ENCODE measurements at regions not wholly inside any gene's neighbourhood (a gene's known extent, or its start where the extent isn't known, plus 50 kb on each side); places are given as distances from the start of the nearest gene placed in this dataset.

- no peaks in the 10 kb centered on the region for H3K27me3 Mint-ChIP-seq (ENCODE audit: unreplicated experiment)
- no peak overlapping the region for H3K27ac Mint-ChIP-seq (ENCODE audit: unreplicated experiment)
- H3K36me3 Mint-ChIP-seq (ENCODE audit: unreplicated experiment), result no peaks in the 10 kb centered on the region
- DNase-seq (ENCODE audit: extremely low spot score, unreplicated experiment), result no peak
- H3K4me1 Mint-ChIP-seq (ENCODE audit: unreplicated experiment), result no peaks in the 10 kb centered on the region
- H3K9me3 Mint-ChIP-seq (ENCODE audit: unreplicated experiment), result no peaks in the 10 kb centered on the region
- H3K4me3 Mint-ChIP-seq (ENCODE audit: unreplicated experiment), result no peak overlapping the region
- TF ChIP-seq CTCF (IDR thresholded peaks at IDR 0.05), result no peak
These were observed 75.1 kb downstream of the LINGO1 start for GRCh38 chr15:77557564-77557963.

GRCh38 chr15:77557144-77557543 lies 75.6 kb downstream of the LINGO1 start:
- DNase-seq (ENCODE audit: extremely low spot score, unreplicated experiment), result no peak
- Mint-ChIP-seq H3K4me3 (ENCODE audit: unreplicated experiment) (no peak overlapping the region), H3K4me1 (ENCODE audit: unreplicated experiment) (no peaks in the 10 kb centered on the region), H3K27me3 (ENCODE audit: unreplicated experiment) (no peaks in the 10 kb centered on the region), H3K9me3 (ENCODE audit: unreplicated experiment) (no peaks in the 10 kb centered on the region), H3K27ac (ENCODE audit: unreplicated experiment) (no peak overlapping the region), H3K36me3 (ENCODE audit: unreplicated experiment) (no peaks in the 10 kb centered on the region)
- TF ChIP-seq CTCF (IDR thresholded peaks at IDR 0.05), result no peak

GRCh38 chr15:77556622-77557021 lies 76.1 kb downstream of the LINGO1 start:
- Mint-ChIP-seq H3K4me3 (ENCODE audit: unreplicated experiment) (no peak overlapping the region), H3K9me3 (ENCODE audit: unreplicated experiment) (no peaks in the 10 kb centered on the region), H3K27me3 (ENCODE audit: unreplicated experiment) (no peaks in the 10 kb centered on the region), H3K27ac (ENCODE audit: unreplicated experiment) (no peak overlapping the region), H3K36me3 (ENCODE audit: unreplicated experiment) (no peaks in the 10 kb centered on the region), H3K4me1 (ENCODE audit: unreplicated experiment) (no peaks in the 10 kb centered on the region)
- no peak for TF ChIP-seq CTCF (IDR thresholded peaks at IDR 0.05)
- no peak for DNase-seq (ENCODE audit: extremely low spot score, unreplicated experiment)

GRCh38 chr15:77555232-77555631 lies 77.5 kb downstream of the LINGO1 start:
- no peak overlapping the region for H3K27ac Mint-ChIP-seq (ENCODE audit: unreplicated experiment)
- no peaks in the 10 kb centered on the region for H3K27me3 Mint-ChIP-seq (ENCODE audit: unreplicated experiment)
- H3K4me3 Mint-ChIP-seq (ENCODE audit: unreplicated experiment), result no peak overlapping the region
- H3K4me1 Mint-ChIP-seq (ENCODE audit: unreplicated experiment), result no peaks in the 10 kb centered on the region
- H3K36me3 Mint-ChIP-seq (ENCODE audit: unreplicated experiment), result no peaks in the 10 kb centered on the region
- no peak for TF ChIP-seq CTCF (IDR thresholded peaks at IDR 0.05)
- no peak for DNase-seq (ENCODE audit: extremely low spot score, unreplicated experiment)
- H3K9me3 Mint-ChIP-seq (ENCODE audit: unreplicated experiment), result no peaks in the 10 kb centered on the region

GRCh38 chr15:77554306-77555080 lies 78.2 kb downstream of the LINGO1 start:
- H3K36me3 Mint-ChIP-seq (ENCODE audit: unreplicated experiment), result no peaks in the 10 kb centered on the region
- DNase-seq (ENCODE audit: extremely low spot score, unreplicated experiment), result no peak
- H3K4me3 Mint-ChIP-seq (ENCODE audit: unreplicated experiment), result no peak overlapping the region
- H3K4me1 Mint-ChIP-seq (ENCODE audit: unreplicated experiment), result no peaks in the 10 kb centered on the region
- no peak for TF ChIP-seq CTCF (IDR thresholded peaks at IDR 0.05)
- no peaks in the 10 kb centered on the region for H3K27me3 Mint-ChIP-seq (ENCODE audit: unreplicated experiment)
- H3K9me3 Mint-ChIP-seq (ENCODE audit: unreplicated experiment), result no peaks in the 10 kb centered on the region
- H3K27ac Mint-ChIP-seq (ENCODE audit: unreplicated experiment), result no peak overlapping the region

Data from osteocyte (in vitro differentiated cells).